ENCODE measurements at regions not wholly inside any gene's neighbourhood (a gene's known extent, or its start where the extent isn't known, plus 50 kb on each side); places are given as distances from the start of the nearest gene placed in this dataset.

DNA sequence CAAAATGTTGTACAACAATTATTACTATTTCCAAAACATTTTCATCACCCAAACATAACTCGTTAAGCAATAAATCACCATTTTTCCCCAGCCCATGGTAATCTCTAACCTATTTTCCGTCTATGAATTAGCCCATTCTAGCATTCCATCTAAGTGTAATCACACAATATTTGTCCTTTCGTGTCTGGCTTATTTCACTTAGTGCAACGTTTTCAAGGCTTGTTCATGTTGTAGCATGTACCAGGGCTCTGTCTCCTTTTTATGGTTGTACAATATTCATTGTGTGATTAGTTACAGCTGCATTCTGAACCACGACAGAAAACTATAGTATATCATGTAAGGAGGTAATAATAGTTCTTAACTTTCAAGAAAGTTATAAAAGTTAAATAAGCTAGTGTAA lies 656.0 kb upstream of the HS3ST1 start:
- TF ChIP-seq, protein P1, sequence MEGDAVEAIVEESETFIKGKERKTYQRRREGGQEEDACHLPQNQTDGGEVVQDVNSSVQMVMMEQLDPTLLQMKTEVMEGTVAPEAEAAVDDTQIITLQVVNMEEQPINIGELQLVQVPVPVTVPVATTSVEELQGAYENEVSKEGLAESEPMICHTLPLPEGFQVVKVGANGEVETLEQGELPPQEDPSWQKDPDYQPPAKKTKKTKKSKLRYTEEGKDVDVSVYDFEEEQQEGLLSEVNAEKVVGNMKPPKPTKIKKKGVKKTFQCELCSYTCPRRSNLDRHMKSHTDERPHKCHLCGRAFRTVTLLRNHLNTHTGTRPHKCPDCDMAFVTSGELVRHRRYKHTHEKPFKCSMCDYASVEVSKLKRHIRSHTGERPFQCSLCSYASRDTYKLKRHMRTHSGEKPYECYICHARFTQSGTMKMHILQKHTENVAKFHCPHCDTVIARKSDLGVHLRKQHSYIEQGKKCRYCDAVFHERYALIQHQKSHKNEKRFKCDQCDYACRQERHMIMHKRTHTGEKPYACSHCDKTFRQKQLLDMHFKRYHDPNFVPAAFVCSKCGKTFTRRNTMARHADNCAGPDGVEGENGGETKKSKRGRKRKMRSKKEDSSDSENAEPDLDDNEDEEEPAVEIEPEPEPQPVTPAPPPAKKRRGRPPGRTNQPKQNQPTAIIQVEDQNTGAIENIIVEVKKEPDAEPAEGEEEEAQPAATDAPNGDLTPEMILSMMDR (IDR thresholded peaks at IDR 0.05): no peak
- TF ChIP-seq EP300 (IDR thresholded peaks at IDR 0.05) (no peak), POLR2A (IDR thresholded peaks at IDR 0.05) (no peak)

All from sigmoid colon (tissue), 4 donors.